ENCODE measurements at regions not wholly inside any gene's neighbourhood (a gene's known extent, or its start where the extent isn't known, plus 50 kb on each side); places are given as distances from the start of the nearest gene placed in this dataset.

DNA sequence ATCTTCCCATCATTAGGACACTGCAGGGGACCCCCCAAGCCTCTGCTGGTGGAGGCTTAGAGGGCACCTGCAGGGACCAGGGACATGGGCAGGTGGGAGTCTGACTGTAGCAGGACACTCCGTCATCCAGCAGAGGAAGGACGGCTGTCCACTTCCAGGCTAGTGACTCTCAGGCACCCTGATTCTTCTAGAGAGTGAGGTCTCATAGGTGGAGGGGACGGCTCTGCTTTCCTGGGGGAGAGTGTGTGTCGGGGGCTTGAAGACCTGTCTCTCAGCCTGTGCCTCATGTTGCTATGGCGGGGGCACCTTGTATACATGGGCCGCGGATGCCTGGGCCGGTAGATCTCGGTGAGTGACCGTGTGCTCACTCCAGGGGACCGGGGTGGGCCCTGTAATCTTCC lies 1116.6 kb downstream of the BRD1 start:
- TF ChIP-seq CSRNP3 (CRISPR knock-in tag; IDR thresholded peaks at IDR 0.05), result no peak
- no peak for TF ChIP-seq TOX (CRISPR knock-in tag; IDR thresholded peaks at IDR 0.05; ENCODE audit: borderline replicate concordance)
- no peak for TF ChIP-seq PATZ1 (CRISPR knock-in tag; IDR thresholded peaks at IDR 0.05; ENCODE audit: borderline replicate concordance)

Measured in SK-N-SH treated with all-trans-retinoic acid at 6 μM for 48 hours (cell line).